GM12891 (cell line): ENCODE measurements at regions not wholly inside any gene's neighbourhood (a gene's known extent, or its start where the extent isn't known, plus 50 kb on each side); places are given as distances from the start of the nearest gene placed in this dataset.

ENCODE experiments used
- DNase-seq: peaks from one replicate; pipeline ENCODE4 v3.0.0; 2011; ENCODE audit warnings: low spot score; ENCODE audit not compliant: insufficient read length
- FAIRE-seq: peaks from 2 replicates; lab custom pipeline; 2011; peaks lifted over from hg19 to GRCh38; lab: Jason Lieb, UNC
- PAX5 ChIP-seq: IDR thresholded peaks from 2 replicates; pipeline ENCODE4 v1.6.1; 2011; ENCODE audit warnings: low read length, moderate library complexity, mild to moderate bottlenecking; ENCODE audit not compliant: insufficient read depth, severe bottlenecking
- POLR2A ChIP-seq: IDR thresholded peaks from 2 replicates; pipeline ENCODE4 v1.6.1; 2011; ENCODE audit warnings: low read depth, low read length, control low read depth
- POLR2AphosphoS5 ChIP-seq: IDR thresholded peaks from 2 replicates; pipeline ENCODE4 v1.6.1; 2011; ENCODE audit warnings: low read depth, low read length, control low read depth
- POU2F2 ChIP-seq: IDR thresholded peaks from 2 replicates; pipeline ENCODE4 v1.6.1; 2011; ENCODE audit warnings: low read depth, mild to moderate bottlenecking, control low read depth, low read length, moderate library complexity
- SPI1 ChIP-seq: IDR thresholded peaks from 2 replicates; pipeline ENCODE4 v1.6.1; 2011; ENCODE audit warnings: low read depth, low read length, control low read depth
- TAF1 ChIP-seq: IDR thresholded peaks from 2 replicates; pipeline ENCODE4 v1.6.1; 2011; ENCODE audit warnings: low read depth, low read length, control low read depth

- no peak for TF ChIP-seq PAX5
- no peak for TF ChIP-seq POLR2A
- no peak for TF ChIP-seq POLR2AphosphoS5
- no peak for TF ChIP-seq TAF1
- TF ChIP-seq POU2F2 = no peak
- no peak for TF ChIP-seq SPI1
- DNase-seq = no peak
- no peak for FAIRE-seq
Measured at GRCh38 chr18:30929718-30930117, 112.8 kb downstream of the DSC3 start.

- FAIRE-seq (no peak), DNase-seq (no peak)
- TF ChIP-seq TAF1 (no peak), PAX5 (no peak), POU2F2 (no peak), POLR2AphosphoS5 (no peak), SPI1 (no peak), POLR2A (no peak)
Measured at GRCh38 chr18:30929065-30929464, 113.5 kb downstream of the DSC3 start.

- FAIRE-seq (no peak), DNase-seq (no peak)
- no peak for TF ChIP-seq POU2F2
- TF ChIP-seq SPI1 = no peak
- no peak for TF ChIP-seq TAF1
- no peak for TF ChIP-seq POLR2AphosphoS5
- no peak for TF ChIP-seq PAX5
- no peak for TF ChIP-seq POLR2A
Measured at GRCh38 chr18:30927517-30928075, 114.9 kb downstream of the DSC3 start.

GRCh38 chr18:30927042-30927441, 115.5 kb downstream of the DSC3 start:
- DNase-seq (no peak), FAIRE-seq (no peak)

GRCh38 chr18:30925795-30926194, 116.7 kb downstream of the DSC3 start:
- FAIRE-seq (no peak), DNase-seq (no peak)
- TF ChIP-seq POLR2AphosphoS5 (no peak), SPI1 (no peak), POU2F2 (no peak), POLR2A (no peak), TAF1 (no peak), PAX5 (no peak)

More at GRCh38 chr18:30927042-30927441, 115.5 kb downstream of the DSC3 start:
- no peak for TF ChIP-seq POU2F2
- TF ChIP-seq TAF1 = no peak
- TF ChIP-seq PAX5 = no peak
- TF ChIP-seq POLR2AphosphoS5 = no peak
- TF ChIP-seq POLR2A = no peak
- TF ChIP-seq SPI1 = no peak

- FAIRE-seq (no peak), DNase-seq (no peak)
- no peak for TF ChIP-seq POLR2A
- no peak for TF ChIP-seq SPI1
- no peak for TF ChIP-seq TAF1
- no peak for TF ChIP-seq PAX5
- TF ChIP-seq POU2F2 = no peak
- no peak for TF ChIP-seq POLR2AphosphoS5
Measured at GRCh38 chr18:30920757-30921156, 121.8 kb downstream of the DSC3 start.

- DNase-seq = no peak
- TF ChIP-seq TAF1 (no peak), POLR2A (no peak), POU2F2 (no peak), SPI1 (no peak), POLR2AphosphoS5 (no peak), PAX5 (no peak)
- FAIRE-seq = no peak
Measured at GRCh38 chr18:30920351-30920750, 122.2 kb downstream of the DSC3 start.

- no peak for FAIRE-seq
- no peak for DNase-seq
- TF ChIP-seq TAF1 (no peak), POU2F2 (no peak), SPI1 (no peak), PAX5 (no peak), POLR2A (no peak), POLR2AphosphoS5 (no peak)
Measured at GRCh38 chr18:30917651-30918050, 124.9 kb downstream of the DSC3 start.

GRCh38 chr18:30915336-30915988, 127.1 kb downstream of the DSC3 start:
- FAIRE-seq = no peak
- TF ChIP-seq TAF1 (no peak), SPI1 (no peak), POLR2A (no peak), POU2F2 (no peak), POLR2AphosphoS5 (no peak), PAX5 (no peak)

More at GRCh38 chr18:30915336-30915988, 127.1 kb downstream of the DSC3 start:
- no peak for DNase-seq
